CD4-positive, alpha-beta T cell (primary cell): ENCODE measurements at regions not wholly inside any gene's neighbourhood (a gene's known extent, or its start where the extent isn't known, plus 50 kb on each side); places are given as distances from the start of the nearest gene placed in this dataset.
"Not testable (repeated sequence)": the region's sequence is repeated elsewhere in the genome, so short reads cannot be mapped to it uniquely, and the experiment has no call there.

ENCODE experiments used
- ATAC-seq: fragments of 200-7000 bp; cut with Tn5 transposase; one replicate; pipeline ENCODE4 v1.10.0; 2022; ENCODE audit warnings: mild to moderate bottlenecking; ENCODE audit not compliant: poor library complexity
- CTCF ChIA-PET: fragments of 350-600 bp; sonication (Branson Sonifier 250); formaldehyde crosslinking; loops from one replicate; lab custom pipeline; 2021; ENCODE audit warnings: antibody characterized with exemption, inconsistent platforms; lab: Charles Lee
- POLR2A ChIA-PET: fragments of 350-600 bp; sonication (Branson Sonifier 250); formaldehyde crosslinking; loops from one replicate; lab custom pipeline; 2021; ENCODE audit warnings: antibody characterized with exemption, inconsistent platforms; lab: Charles Lee
- DNase-seq, 14 experiments: peaks; one replicate each; pipeline ENCODE4 v3.0.0-alpha.2; 2013 to 2020; ENCODE audit warnings: mixed read lengths in 2 of 14
- H3K27ac ChIP-seq, 2 donors: one replicate each; pipeline versions ENCODE4 v1.5.1 to v1.7.0; 2013; ENCODE audit warnings: low read length in 2 of 2, low read depth in 1 of 2, mild to moderate bottlenecking in 1 of 2
- H3K27me3 ChIP-seq, 2 experiments: 1 replicate in 1 of 2; 2 replicates in 1 of 2; pipeline versions ENCODE4 v1.6.1 to v1.7.0; 2013; ENCODE audit warnings: low read length in 2 of 2, control low read depth in 1 of 2, mild to moderate bottlenecking in 1 of 2, moderate library complexity in 1 of 2; ENCODE audit not compliant: insufficient read depth in 2 of 2, control insufficient read depth in 1 of 2
- H3K36me3 ChIP-seq: one replicate; pipeline ENCODE4 v1.6.1; 2013; ENCODE audit warnings: low read length, control low read depth; ENCODE audit not compliant: insufficient read depth
- H3K4me1 ChIP-seq: one replicate; pipeline ENCODE4 v1.6.1; 2013; ENCODE audit warnings: low read length, control low read depth; ENCODE audit not compliant: insufficient read depth
- H3K4me3 ChIP-seq: one replicate; pipeline ENCODE4 v1.5.1; 2013; ENCODE audit warnings: mild to moderate bottlenecking, low read length, moderate library complexity
- H3K9me3 ChIP-seq, 2 experiments: 1 replicate in 1 of 2; 2 replicates in 1 of 2; pipeline versions ENCODE4 v1.6.1 to v1.7.0; 2013; ENCODE audit warnings: low read length in 2 of 2, mild to moderate bottlenecking in 2 of 2, control low read depth in 1 of 2, moderate library complexity in 1 of 2; ENCODE audit not compliant: control insufficient read depth in 1 of 2, insufficient read depth in 1 of 2
- H3K27ac Mint-ChIP-seq: one replicate; pipeline ENCODE4 v1.8.0; 2020; ENCODE audit warnings: mixed read lengths
- H3K27me3 Mint-ChIP-seq: one replicate; pipeline ENCODE4 v1.8.0; 2021; ENCODE audit warnings: mixed read lengths
- H3K36me3 Mint-ChIP-seq: one replicate; pipeline ENCODE4 v1.8.0; 2021; ENCODE audit warnings: low read depth, mixed read lengths
- H3K4me1 Mint-ChIP-seq: one replicate; pipeline ENCODE4 v1.8.0; 2021; ENCODE audit warnings: low read depth, mixed read lengths
- H3K4me3 Mint-ChIP-seq: one replicate; pipeline ENCODE4 v1.8.0; 2020; ENCODE audit warnings: mild to moderate bottlenecking, mixed read lengths
- H3K9me3 Mint-ChIP-seq: one replicate; pipeline ENCODE4 v1.8.0; 2020; ENCODE audit warnings: mixed read lengths
- CTCF ChIP-seq: fragments of 200-600 bp; IDR thresholded peaks from one replicate; pipeline ENCODE4 v1.8.0; 2022; ENCODE audit warnings: antibody characterized with exemption, mild to moderate bottlenecking
- intact Hi-C, 2 experiments: fragments of 100-400 bp; cut with DNase I in 1 of 2; cut with micrococcal nuclease in 1 of 2; formaldehyde crosslinking; loops; one replicate each; pipeline versions ENCODE4 v1.15.1 to v1.9.0; 2023 to 2025; cut with DNase I, micrococcal nuclease

GRCh38 chr10:21130108-21130507 lies 233.0 kb upstream of the NEBL start:
- ATAC-seq (no peak), DNase-seq (no peak)
- intact Hi-C loops = no loop called here
- Histone ChIP-seq H3K4me3 (no peak overlapping the region), H3K4me1 (no peaks in the 10 kb centered on the region), H3K9me3 (peaks cover 0 to 4% of the 10 kb centered on the region in 2 experiments), H3K36me3 (no peaks in the 10 kb centered on the region), H3K27ac (no peak overlapping the region), H3K27me3 (peaks cover 0 to 2% of the 10 kb centered on the region in 2 experiments)
- ChIA-PET CTCF (no interaction called here), POLR2A (no interaction called here)
- no peaks in the 10 kb centered on the region for H3K9me3 Mint-ChIP-seq
- H3K4me3 Mint-ChIP-seq = no peak overlapping the region
- H3K36me3 Mint-ChIP-seq = no peaks in the 10 kb centered on the region
- H3K4me1 Mint-ChIP-seq = no peaks in the 10 kb centered on the region
- H3K27me3 Mint-ChIP-seq = peaks cover 9% of the 10 kb centered on the region
- no peak for TF ChIP-seq CTCF
- no peak overlapping the region for H3K27ac Mint-ChIP-seq

- intact Hi-C loops = no loop called here
- peaks cover 8% of the 10 kb centered on the region for H3K27me3 Mint-ChIP-seq
- no peak for ATAC-seq
Measured at GRCh38 chr10:21125471-21126228, 228.5 kb upstream of the NEBL start.

GRCh38 chr10:21122907-21123306 lies 225.8 kb upstream of the NEBL start:
- no peaks in the 10 kb centered on the region for H3K36me3 Mint-ChIP-seq
- Histone ChIP-seq H3K27ac (no peak overlapping the region), H3K4me3 (no peak overlapping the region), H3K27me3 (no peaks in the 10 kb centered on the region), H3K9me3 (peaks cover 0 to 4% of the 10 kb centered on the region in 2 experiments), H3K4me1 (no peaks in the 10 kb centered on the region), H3K36me3 (no peaks in the 10 kb centered on the region)
- DNase-seq (no peak), ATAC-seq (no peak)
- CTCF ChIA-PET = no interaction called here
- intact Hi-C loops = no loop called here
- TF ChIP-seq CTCF = no peak
- H3K27me3 Mint-ChIP-seq = peaks cover 16% of the 10 kb centered on the region
- no peak overlapping the region for H3K4me3 Mint-ChIP-seq
- no peaks in the 10 kb centered on the region for H3K9me3 Mint-ChIP-seq
- H3K4me1 Mint-ChIP-seq = no peaks in the 10 kb centered on the region
- POLR2A ChIA-PET = no interaction called here
- H3K27ac Mint-ChIP-seq = no peak overlapping the region

More at GRCh38 chr10:21125471-21126228, 228.5 kb upstream of the NEBL start:
- Histone ChIP-seq H3K4me3 (no peak overlapping the region), H3K9me3 (peaks cover 0 to 4% of the 10 kb centered on the region in 2 experiments), H3K36me3 (no peaks in the 10 kb centered on the region), H3K4me1 (no peaks in the 10 kb centered on the region), H3K27ac (no peak overlapping the region), H3K27me3 (no peaks in the 10 kb centered on the region)
- Mint-ChIP-seq H3K4me1 (no peaks in the 10 kb centered on the region), H3K36me3 (no peaks in the 10 kb centered on the region), H3K4me3 (no peak overlapping the region), H3K9me3 (no peaks in the 10 kb centered on the region), H3K27ac (no peak overlapping the region)
- no peak for TF ChIP-seq CTCF
- CTCF ChIA-PET = no interaction called here
- POLR2A ChIA-PET = no interaction called here
- DNase-seq = no peak

GRCh38 chr10:21121822-21122221 lies 224.7 kb upstream of the NEBL start:
- H3K4me1 Mint-ChIP-seq, H3K4me3 Mint-ChIP-seq, H3K36me3 ChIP-seq, intact Hi-C loops, DNase-seq, H3K9me3 ChIP-seq, H3K4me1 ChIP-seq, H3K27ac ChIP-seq, H3K9me3 Mint-ChIP-seq, H3K27ac Mint-ChIP-seq, H3K4me3 ChIP-seq, H3K36me3 Mint-ChIP-seq, POLR2A ChIA-PET, CTCF ChIA-PET, ATAC-seq, H3K27me3 ChIP-seq: not testable (repeated sequence)
- peaks cover 18% of the 10 kb centered on the region for H3K27me3 Mint-ChIP-seq
